RWPE1 (cell line): ENCODE measurements at regions not wholly inside any gene's neighbourhood (a gene's known extent, or its start where the extent isn't known, plus 50 kb on each side); places are given as distances from the start of the nearest gene placed in this dataset.
A peak's percentile ranks its signal among the peaks of the same experiment; 100 is the strongest.

Experiments
- CTCF ChIA-PET: fragments of 350-600 bp; sonication (Branson Sonifier 250); formaldehyde crosslinking; extraction: SDS; loops from one replicate; lab custom pipeline; 2021; lab: Yijun Ruan, JAX
- POLR2A ChIA-PET: fragments of 400-600 bp; formaldehyde crosslinking; extraction: SDS; loops from one replicate; lab custom pipeline; 2020; ENCODE audit warnings: antibody characterized with exemption; ENCODE audit not compliant: low non-redundant PET; lab: Yijun Ruan, JAX
- DNase-seq: peaks from one replicate; pipeline ENCODE4 v3.0.0; 2012; ENCODE audit warnings: low spot score
- H3K27ac ChIP-seq: fragments of 450-650 bp; 2 replicates; pipeline ENCODE4 v1.5.1; 2017
- TF ChIP-seq, protein P1 (sequence below): fragments of 450-650 bp; conservative IDR thresholded peaks from 2 replicates; pipeline ENCODE4 v1.5.1; 2017; ENCODE audit warnings: low read depth, mild to moderate bottlenecking

DNA sequence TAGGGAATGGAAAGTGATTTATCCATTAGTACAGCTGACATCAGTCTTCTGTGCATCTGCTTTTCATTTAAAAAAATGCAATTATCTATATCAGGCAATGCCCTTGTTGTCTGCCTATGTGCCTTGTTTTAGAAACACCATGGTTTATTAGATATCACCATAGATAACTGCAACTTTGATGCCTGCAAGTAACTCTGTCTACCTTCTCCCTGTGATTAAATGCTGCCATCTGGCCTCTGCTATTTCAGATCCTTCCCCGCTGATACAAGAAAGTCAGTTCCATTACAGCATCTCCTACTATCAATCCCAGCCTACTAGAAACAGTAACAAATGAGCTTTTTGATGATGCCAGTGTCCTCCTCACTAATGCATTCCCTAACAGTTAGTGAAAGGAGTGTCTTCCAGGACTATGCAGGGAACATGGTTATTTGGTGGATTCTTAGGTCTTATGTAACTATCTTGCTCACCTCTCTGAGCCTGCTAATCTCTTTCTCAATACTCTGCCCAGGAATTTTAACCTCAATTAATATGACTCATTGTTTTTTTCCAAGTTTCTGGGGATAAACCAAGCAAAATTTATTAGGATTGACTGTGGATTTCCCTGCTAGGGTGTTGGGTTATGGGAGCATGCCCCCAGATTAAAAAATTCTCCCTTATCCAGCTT is 444.9 kb downstream of the RAPGEF2 start:
- TF ChIP-seq, protein P1, sequence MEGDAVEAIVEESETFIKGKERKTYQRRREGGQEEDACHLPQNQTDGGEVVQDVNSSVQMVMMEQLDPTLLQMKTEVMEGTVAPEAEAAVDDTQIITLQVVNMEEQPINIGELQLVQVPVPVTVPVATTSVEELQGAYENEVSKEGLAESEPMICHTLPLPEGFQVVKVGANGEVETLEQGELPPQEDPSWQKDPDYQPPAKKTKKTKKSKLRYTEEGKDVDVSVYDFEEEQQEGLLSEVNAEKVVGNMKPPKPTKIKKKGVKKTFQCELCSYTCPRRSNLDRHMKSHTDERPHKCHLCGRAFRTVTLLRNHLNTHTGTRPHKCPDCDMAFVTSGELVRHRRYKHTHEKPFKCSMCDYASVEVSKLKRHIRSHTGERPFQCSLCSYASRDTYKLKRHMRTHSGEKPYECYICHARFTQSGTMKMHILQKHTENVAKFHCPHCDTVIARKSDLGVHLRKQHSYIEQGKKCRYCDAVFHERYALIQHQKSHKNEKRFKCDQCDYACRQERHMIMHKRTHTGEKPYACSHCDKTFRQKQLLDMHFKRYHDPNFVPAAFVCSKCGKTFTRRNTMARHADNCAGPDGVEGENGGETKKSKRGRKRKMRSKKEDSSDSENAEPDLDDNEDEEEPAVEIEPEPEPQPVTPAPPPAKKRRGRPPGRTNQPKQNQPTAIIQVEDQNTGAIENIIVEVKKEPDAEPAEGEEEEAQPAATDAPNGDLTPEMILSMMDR = no peak
- no peak overlapping the region for H3K27ac ChIP-seq
- ChIA-PET POLR2A (no interaction called here), CTCF (no interaction called here)
- peak; percentile 50 for DNase-seq

DNA sequence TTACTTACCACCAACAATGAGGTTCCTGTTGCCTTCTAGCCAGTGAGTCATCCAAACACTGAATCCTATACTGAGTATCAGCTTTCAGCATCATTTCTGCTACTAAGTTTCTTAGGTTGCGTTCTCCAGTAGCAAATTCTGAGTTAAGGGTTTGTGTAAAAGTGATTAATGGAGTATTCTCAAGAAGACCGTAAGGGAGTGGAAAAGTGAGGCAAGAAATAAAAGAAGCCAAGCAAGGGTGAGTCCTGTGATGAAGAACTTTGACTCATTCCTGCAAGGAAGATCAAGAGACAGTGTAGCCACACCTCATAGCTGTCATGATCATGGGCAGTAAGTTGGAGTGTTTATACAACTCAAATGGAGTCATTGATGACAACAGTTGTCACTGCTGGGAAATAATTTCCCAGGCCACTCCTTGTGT is 446.2 kb downstream of the RAPGEF2 start:
- no peak overlapping the region for H3K27ac ChIP-seq
- TF ChIP-seq, protein P1 = no peak
- ChIA-PET POLR2A (no interaction called here), CTCF (no interaction called here)
- DNase-seq = peak; percentile 3

GRCh38 chr4:159551281-159551680 is 448.4 kb downstream of the RAPGEF2 start:
- ChIA-PET POLR2A (no interaction called here), CTCF (no interaction called here)
- H3K27ac ChIP-seq = no peak overlapping the region
- TF ChIP-seq, protein P1 = no peak
- no peak for DNase-seq

DNA sequence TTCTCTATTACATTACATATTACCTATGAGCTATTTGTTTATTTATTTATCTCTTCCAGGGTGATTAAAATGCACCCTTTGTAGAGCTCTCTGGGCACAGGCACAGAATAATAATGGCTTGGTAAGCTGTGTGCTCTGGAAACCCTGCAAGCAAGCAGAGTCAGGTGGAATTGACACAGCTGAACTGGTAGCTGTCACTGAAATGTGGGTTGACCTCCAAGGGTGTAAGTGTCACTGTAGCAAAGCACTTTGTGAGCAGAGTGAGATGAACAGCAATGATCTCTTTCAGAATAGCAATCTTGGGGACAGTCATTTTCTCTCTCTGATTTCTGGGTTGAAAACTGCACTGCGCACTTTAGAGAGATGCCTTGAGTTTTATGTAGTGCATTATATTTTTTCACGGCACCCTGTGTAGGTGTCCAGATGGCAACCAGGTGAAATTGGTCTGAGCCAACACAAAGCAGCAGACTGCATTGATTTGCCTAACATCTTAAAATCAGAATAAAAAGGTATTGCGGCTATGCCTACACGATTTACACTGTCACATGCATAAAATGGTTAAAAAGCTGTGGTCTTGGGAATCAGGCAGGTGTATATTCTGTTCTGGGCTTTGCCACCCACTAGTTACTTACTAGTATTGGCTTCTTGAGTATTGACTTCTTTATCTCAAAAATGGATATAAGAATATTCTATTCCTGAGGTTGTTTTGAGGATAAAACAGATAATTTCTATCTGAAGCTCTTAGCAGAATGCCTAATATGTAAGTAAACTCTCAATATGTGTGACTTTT is 450.3 kb downstream of the RAPGEF2 start:
- CTCF ChIA-PET = no interaction called here
- TF ChIP-seq, protein P1 = no peak
- H3K27ac ChIP-seq = no peak overlapping the region
- DNase-seq = no peak
- POLR2A ChIA-PET = no interaction called here

GRCh38 chr4:159555873-159556272 is 453.0 kb downstream of the RAPGEF2 start:
- ChIA-PET CTCF (no interaction called here), POLR2A (no interaction called here)
- H3K27ac ChIP-seq = no peak overlapping the region
- no peak for DNase-seq
- TF ChIP-seq, protein P1 = no peak

DNA sequence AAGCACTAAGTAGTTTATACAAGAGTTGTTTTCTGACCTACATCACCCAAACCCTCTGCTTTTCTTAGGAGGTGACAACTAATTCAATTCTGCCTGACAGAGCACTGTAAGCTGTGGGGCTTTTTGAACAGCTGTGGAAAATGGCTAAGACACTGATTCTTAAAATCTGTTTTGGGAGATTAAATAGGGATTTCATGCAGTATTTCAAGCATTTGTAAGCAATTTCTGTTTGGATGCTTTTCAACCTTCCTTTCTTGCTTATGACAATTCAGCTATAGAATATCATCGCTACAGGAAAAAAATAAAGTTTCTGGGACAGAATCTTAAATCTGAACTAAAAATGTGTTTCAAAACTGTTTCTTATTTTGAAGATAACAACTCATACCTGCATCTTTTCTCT is 459.5 kb downstream of the RAPGEF2 start:
- ChIA-PET POLR2A (no interaction called here), CTCF (no interaction called here)
- TF ChIP-seq, protein P1 = no peak
- no peak overlapping the region for H3K27ac ChIP-seq
- DNase-seq = no peak
